ENCODE measurements at regions not wholly inside any gene's neighbourhood (a gene's known extent, or its start where the extent isn't known, plus 50 kb on each side); places are given as distances from the start of the nearest gene placed in this dataset.
"Not testable (repeated sequence)": the region's sequence is repeated elsewhere in the genome, so short reads cannot be mapped to it uniquely, and the experiment has no call there.

DNA sequence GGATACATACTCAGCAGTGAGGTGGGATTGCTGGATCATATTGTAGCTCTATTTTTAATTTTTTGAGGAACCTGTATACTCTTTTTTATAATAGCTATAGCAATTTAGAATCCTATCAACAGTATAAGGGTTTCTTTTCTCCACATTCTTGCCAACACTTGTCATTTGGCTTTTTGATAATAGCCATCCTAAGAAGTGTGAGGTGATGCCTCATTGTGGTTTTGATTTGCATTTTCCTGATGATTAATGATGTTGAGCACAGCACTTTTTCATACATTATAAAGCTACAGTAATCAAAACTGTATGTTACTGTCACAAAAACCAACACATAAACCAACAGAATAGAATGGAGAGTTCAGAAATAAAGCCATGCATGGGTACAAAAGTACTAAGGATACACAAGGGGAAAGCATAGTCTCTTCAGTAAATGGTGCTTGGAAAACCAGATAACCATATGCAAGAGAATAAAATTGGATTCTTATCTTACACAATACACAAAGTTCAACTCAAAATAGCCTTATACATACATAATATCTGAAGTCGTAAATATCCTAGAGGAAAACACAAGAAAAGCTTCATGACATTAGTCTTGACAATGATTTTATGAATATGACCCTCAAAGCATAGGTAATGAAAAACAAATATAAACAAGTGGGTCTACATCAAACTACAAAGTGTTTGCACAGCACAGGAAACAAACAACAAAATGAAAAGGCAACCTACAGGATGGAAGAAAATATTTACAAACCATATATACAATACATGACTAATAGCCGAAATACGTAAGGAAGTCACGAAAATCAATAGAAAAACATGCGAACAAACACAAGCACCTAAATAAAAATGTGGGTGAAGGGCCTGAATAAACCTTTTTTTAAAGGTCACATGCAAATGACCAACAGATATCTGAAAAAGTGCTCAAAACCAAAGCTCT is 287.8 kb upstream of the DAB2 start:
- DNase-seq (ENCODE audit: low read depth in 2 of 2): no peak

- no peak for DNase-seq (ENCODE audit: low read depth in 2 of 2)
These were observed 287.0 kb upstream of the DAB2 start for GRCh38 chr5:39711821-39712220.

DNA sequence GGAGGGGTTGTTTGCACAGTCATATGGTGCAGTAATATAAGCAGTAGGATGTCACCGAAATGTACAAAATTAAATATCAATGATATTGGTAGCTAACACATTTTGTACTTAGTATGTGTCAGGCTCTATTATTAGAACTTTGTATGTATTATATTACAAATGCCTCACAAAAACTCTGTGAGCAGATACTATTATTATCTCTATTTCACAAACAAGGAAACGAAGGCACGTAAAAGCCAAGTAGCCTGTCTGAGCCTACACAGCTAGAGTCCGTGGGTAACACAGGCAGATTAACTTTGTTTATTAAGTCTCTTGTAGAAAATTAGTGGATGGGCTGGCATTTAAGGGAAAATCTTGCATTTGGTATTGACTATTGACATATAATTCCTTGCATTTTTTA is 284.3 kb upstream of the DAB2 start:
- DNase-seq (ENCODE audit: low read depth in 2 of 2): no peak

GRCh38 chr5:39702928-39703327 is 278.1 kb upstream of the DAB2 start:
- DNase-seq (ENCODE audit: low read depth in 2 of 2): no peak

DNA sequence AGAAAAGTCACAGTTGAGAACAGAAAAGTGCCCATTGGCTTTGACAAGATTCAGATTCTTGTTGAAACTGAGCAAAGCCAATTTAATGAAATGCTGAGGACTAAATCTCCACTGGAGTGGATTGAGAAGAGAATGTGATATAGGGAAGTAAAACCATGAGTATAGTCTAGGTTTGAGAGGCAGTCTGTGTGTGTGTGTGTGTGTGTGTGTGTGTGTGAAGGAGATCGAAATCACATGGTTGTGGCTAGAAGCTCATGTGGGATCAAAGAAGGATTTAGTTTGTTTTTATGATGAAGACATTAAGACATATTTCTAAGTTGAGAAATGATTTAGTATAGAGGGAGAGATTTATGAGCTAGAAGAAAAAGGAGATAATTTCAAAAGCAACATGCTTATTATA is 275.7 kb upstream of the DAB2 start:
- DNase-seq (ENCODE audit: low read depth in 2 of 2): no peak

DNA sequence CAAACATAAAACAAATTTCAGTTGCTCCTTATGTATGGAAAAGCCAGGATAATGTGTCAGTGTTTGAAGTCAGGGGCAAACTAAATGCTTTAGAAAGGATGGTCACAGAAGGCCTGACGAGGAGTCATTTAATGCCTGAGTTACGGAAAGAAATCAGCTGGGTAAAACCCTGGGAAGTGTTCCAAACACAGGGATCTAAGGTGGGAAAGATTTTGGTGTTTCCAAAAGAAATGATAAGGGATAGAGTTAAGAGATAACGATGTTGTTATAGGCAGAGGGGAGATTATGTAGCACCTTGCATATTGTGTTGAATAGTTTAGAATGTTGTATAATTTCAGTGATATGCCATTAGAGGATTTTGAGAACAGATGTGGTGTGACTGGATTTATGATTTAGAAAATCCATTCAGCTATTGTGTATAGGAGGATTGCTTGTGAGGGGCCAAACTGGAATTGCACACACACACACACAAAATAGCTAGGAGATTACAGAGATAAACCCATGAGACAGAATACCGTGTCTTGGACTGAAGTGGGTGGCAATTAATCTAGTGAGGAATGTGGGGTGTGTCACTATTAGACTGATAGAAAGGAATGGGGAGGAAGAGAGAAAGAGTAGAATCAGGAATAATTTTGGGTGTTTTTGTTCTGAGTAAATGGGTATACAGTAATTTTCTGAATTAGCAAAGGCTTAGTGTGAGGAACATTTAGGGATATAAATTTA is 274.2 kb upstream of the DAB2 start:
- no peak for DNase-seq (ENCODE audit: low read depth in 2 of 2)

- no peak for DNase-seq (ENCODE audit: low read depth in 2 of 2)
These were observed 273.1 kb upstream of the DAB2 start for GRCh38 chr5:39697881-39698280.

DNA sequence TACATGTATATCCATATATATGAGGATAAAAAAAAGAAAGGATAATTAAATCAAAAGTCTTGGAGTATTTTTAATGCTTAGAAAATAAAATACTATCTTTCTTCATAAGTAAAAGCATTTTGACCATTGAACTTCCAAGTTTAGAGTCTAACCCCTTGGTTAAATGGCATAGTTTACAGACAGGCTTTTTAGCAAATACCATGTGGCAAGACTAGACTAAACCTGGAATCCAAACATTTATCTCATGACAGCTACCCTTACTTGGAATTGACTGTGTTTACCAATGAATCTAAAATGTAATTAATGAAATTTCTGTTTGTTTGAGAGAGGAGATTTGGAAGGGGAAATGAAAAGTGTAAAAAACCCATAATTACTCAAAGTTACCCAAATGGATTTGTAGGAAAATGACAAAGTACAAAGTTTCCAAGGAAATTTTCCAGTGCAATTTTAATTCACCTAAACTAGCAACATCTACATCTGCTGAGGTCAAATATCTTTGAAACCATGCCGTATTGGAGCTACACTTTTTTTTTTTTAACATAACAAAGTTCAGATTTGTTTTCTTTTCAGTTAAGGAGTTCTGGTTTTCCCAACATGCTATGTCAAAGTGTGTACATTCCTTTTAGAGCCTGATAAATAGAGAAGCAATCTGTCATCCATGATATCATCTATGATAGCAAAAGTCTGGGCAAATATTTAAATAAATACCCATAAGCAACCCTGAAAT is 272.1 kb upstream of the DAB2 start:
- no peak for DNase-seq (ENCODE audit: low read depth in 2 of 2)

GRCh38 chr5:39691993-39692392 is 267.2 kb upstream of the DAB2 start:
- peak; percentile 2 to 32 for DNase-seq (ENCODE audit: low read depth in 2 of 2)

- DNase-seq (ENCODE audit: low read depth in 2 of 2): no peak
These were observed 266.4 kb upstream of the DAB2 start for GRCh38 chr5:39691136-39691535.

GRCh38 chr5:39689919-39690318 is 265.1 kb upstream of the DAB2 start:
- DNase-seq (ENCODE audit: low read depth in 2 of 2): no peak

- DNase-seq (ENCODE audit: low read depth in 2 of 2): not testable (repeated sequence)
These were observed 263.1 kb upstream of the DAB2 start for GRCh38 chr5:39687924-39688323.

DNA sequence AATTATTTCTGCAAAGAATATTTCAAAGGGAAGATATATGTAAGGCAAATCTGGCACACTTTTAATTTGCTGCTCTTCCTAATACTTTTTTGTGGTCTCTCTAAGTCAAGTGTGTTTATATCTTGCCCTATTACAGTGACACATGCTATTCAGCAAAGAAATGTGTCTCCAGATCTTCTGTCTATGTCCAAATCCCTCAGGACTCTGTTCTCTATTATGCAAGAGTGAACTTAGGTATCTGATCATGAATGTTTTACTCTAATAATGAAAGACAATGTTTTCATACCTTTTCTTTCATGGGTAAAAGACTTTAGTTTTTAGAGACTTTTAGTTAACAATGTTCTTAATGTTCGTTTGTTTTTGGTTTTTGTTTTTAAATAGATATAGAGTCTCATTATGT is 255.4 kb upstream of the DAB2 start:
- DNase-seq (ENCODE audit: low read depth in 2 of 2): no peak

DNA sequence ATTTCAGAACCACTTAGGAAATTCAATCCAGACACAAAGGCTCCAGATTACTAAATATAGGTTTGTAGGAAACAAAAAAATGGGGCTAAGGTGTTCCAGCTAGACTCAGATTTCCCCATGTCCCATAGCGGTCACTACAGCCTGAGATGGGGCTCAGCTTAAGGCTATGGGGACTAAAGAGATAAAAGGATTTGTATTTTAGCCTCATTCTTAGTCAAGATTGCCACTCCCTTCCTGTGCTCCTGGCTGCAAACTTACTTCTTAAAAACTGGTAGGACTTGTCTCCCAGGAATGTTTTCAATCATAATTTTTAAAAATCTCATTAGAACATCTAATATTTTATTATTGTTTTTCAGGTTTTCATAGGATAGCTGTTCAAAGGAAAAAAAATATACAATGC is 253.8 kb upstream of the DAB2 start:
- no peak for DNase-seq (ENCODE audit: low read depth in 2 of 2)

DNA sequence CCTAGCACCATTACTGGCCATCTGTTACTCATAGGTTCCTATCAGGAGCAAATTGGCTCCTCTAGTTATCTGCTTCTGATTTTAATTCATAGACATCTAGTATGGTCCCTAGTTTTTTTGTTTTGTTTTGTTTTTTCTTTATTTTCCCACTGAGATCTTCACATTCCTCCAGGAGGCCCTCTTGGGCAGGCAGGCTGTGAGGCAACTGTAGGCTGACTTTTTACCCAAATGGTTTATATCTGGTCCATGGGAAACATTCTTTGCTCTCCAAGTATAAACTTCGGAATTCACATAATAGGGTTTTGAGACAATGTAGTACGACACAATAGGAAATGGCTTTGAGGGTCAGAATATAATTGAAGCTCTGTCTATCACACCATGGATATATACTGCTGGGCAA is 250.9 kb upstream of the DAB2 start:
- no peak for DNase-seq (ENCODE audit: low read depth in 2 of 2)

- DNase-seq (ENCODE audit: low read depth in 2 of 2): no peak
These were observed 249.7 kb upstream of the DAB2 start for GRCh38 chr5:39674209-39675082.

DNA sequence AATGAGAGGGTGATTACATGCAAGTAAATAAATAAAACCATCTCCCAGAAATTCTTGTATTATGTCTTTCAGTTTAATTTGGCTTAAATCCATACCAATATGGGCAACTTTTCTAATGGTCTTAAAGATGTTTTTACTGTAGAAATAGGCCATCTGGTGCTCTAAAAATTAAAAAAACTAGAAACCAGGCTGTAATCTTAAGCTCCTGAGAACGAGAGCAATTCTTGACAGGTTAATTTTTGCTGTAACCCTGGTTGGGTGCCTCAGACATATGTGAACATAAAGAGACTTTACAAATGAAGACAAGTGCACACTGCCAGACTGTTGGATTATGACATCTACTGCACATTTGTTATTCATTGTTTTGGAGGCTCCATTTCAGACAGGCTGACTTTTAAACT is 246.8 kb upstream of the DAB2 start:
- no peak for DNase-seq (ENCODE audit: low read depth in 2 of 2)

- no peak for DNase-seq (ENCODE audit: low read depth in 2 of 2)
These were observed 246.2 kb upstream of the DAB2 start for GRCh38 chr5:39670955-39671354.

DNA sequence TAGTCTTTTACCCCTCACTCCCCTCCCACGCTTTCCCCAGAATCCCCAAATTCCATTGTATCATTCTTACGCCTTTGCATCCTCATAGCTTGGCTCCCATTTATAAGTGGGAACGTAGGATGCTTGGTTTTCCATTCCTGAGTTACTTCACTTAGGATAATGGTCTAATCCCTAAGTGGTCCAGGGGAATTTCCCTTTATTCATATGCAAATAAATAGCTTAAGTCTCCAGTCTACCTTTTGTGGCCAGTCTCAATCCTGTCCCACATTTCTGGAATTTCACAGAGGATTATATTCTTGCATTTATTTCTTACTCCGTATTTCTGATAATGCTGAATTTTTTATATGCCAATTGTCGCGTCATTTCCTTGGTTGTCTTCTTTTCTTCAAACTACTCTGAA is 245.6 kb upstream of the DAB2 start:
- DNase-seq (ENCODE audit: low read depth in 2 of 2): no peak

DNA sequence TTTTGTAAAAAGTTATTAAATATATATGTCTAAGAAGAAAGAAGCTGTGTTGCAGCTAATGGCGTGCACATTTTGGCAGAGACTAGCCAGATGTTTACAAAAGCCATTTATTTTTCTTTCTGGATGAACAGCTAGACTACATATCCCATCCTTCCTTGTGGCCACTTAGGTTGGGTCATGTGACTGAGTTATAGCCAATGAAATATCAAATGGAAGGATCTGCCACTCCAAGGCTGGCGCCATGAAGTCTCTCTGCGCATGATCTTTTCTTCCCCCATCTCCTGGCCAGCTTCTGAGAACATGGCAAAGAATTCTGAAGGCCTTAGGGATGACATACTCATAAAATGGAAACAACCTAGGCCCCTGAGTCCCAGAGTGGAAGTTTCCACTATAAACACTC is 244.2 kb upstream of the DAB2 start:
- DNase-seq (ENCODE audit: low read depth in 2 of 2): no peak

DNA sequence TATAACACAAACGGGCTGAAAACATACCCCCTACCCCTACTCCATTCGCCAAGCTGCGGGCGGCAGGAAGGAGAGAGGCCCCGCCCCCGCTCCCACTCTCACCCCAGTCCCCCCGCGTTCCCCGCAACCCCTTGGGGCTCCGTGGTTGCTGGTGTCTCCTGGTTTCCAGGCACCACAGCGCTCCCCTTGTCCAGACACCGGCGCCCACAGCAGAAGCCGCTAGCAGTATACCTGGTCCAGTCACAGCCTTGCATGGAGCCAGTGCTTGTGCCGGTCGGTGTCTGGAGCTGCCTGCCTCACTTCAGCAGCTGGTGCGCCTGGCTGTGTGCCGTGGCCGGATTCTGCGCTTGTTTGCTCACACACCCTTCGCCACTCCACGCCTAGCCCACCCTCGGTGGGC is 240.5 kb upstream of the DAB2 start:
- DNase-seq (ENCODE audit: low read depth in 2 of 2): no peak
